Activated effector memory CD4-positive, alpha-beta T cell treated with Interleukin-2 at 50 U/mL for 16 hours (primary cell): ENCODE measurements at regions not wholly inside any gene's neighbourhood (a gene's known extent, or its start where the extent isn't known, plus 50 kb on each side); places are given as distances from the start of the nearest gene placed in this dataset.
"Not testable (repeated sequence)": the region's sequence is repeated elsewhere in the genome, so short reads cannot be mapped to it uniquely, and the experiment has no call there.

Experiments
- DNase-seq: peaks from one replicate; pipeline ENCODE4 v3.0.0-alpha.2; 2020

- DNase-seq: peak; percentile 3
These were observed 115.2 kb upstream of the PELI2 start for GRCh38 chr14:56002876-56003625.

- DNase-seq: no peak
These were observed 113.9 kb upstream of the PELI2 start for GRCh38 chr14:56004323-56004722.

GRCh38 chr14:56004786-56005185, 113.4 kb upstream of the PELI2 start:
- DNase-seq: no peak

GRCh38 chr14:56005191-56006053, 112.8 kb upstream of the PELI2 start:
- no peak for DNase-seq

- DNase-seq: not testable (repeated sequence)
These were observed 110.7 kb upstream of the PELI2 start for GRCh38 chr14:56007491-56007890.

DNA sequence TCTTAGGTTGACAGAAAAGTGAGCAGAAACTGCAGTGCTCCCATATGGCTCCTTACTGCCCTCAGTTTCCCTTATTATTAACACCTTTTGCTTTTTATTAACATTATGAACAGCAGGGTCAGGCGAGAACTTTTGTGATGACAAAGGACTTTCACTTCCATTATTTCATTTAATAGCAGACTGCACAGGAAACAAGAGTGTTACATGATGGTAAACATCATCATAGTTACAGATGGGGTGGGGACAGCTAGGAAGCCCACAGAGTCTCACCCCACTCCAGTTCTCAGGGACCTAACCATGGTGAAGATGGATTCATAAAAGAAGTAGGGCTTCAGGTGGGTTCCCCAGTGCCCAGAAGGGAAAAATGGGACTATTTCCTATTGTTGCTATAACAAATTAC, 110.1 kb upstream of the PELI2 start:
- no peak for DNase-seq

DNA sequence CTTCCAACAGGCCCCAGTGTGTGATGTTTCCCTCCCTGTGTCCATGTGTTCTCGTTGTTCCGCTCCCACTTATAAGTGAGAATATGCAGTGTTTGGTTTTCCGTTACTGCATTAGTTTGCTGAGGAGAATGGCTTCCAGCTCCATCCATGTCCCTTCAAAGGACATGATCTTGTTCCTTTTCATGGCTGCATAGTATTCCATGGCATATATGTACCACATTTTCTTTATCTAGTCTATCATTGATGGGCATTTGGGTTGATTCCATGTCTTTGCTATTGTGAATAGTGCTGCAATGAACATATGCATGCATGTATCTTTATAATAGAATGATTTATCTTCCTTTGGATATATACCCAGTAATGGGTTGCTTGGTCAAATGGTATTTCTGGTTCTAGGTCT, 109.5 kb upstream of the PELI2 start:
- DNase-seq: not testable (repeated sequence)

DNA sequence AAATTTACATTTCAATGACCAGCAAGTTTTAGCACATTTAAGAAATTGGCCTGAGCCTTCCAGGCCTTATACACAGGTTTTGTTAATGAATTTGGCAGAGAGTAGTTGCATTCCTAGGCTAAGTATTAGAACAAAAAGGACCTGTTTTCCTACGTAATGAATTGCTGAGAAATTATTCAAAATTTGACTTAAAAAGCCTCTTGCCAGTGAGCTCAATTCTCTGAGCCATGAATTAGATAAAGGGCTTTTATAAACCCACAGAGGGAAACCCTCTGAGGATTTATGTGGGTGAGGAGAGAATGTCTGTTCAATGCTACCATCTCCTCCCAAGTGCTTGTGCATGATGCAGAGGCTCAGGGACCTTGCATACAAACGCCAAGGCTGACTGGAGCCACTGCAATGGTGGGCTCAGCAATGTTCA, 94.5 kb upstream of the PELI2 start:
- no peak for DNase-seq

DNA sequence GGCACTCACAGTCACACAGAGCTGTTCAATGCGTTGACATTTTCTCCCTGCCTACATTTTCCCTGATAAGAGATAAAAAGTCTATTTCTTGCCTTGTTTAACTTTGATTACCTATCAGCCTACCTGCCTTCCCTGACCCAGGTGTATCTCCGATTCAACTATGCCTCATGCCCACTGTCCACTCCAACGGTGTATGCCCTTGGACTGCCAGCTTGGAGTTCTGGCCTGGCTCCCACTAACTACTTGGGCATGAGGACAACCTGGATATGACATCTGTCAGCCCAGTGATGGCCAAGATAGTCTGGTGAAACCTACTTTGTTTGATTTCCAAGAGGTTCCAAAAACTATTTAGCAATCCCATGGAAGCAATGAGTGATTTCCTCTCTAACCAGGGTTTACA, 93.0 kb upstream of the PELI2 start:
- DNase-seq: no peak

GRCh38 chr14:56026506-56026905, 91.7 kb upstream of the PELI2 start:
- no peak for DNase-seq

DNA sequence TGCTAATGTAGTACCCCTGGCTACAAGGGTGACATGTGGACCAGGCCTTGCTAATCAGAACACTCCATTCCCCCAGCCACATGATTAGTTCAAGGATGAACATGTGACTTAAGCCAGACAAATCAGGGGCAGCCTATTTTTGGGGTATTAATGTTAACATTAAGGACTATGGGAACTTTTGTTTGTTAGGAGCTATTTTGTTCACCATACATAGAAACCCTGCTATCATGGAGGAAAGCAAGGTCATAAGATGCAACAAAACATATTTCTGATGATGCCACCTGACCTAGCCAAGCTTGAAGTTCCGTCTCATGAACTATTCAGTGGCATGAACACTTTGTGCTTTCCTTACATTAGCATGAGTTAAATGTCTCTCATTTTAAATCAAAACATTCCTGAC, 90.8 kb upstream of the PELI2 start:
- DNase-seq: no peak

GRCh38 chr14:56027916-56028712, 90.1 kb upstream of the PELI2 start:
- no peak for DNase-seq

DNA sequence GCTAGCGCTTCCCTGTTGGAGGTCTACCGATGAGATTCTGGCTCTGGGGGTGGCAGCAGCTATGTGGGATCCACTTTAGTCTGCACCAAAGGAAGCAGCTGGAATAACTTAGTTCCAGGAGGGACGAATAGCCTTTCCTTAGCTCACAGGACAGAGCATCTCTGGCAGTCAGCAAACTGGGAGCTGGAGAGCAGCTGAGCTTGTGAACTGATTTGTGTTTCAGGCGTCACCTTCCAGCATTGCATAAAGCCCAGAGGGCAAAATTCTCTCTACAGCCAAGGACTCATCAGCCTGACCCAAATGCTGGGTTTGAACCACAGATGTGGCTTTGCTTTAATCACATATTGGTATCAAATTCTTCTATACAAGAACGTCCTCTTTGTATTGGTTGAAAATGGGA, 81.9 kb upstream of the PELI2 start:
- no peak for DNase-seq

DNA sequence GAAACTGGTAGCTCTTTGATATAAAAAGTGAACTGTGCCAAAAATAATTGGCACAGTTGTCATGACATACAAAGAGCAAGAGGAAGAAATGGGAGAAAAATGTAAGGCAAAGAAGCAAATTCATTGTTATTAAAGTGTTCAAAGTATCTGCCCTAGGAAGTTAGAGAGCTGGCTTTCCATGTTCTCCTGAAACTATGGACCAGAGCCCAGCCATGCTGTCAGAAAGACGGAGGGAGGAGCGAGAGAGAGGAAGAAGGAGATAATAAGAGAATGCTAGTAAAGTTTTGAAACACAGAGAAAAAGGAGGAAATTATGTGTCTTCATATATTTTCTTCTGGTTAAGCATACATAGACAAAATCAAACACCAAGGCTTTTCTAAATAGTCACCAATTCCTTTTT, 78.1 kb upstream of the PELI2 start:
- DNase-seq: no peak

GRCh38 chr14:56044196-56044595, 74.0 kb upstream of the PELI2 start:
- DNase-seq: no peak

DNA sequence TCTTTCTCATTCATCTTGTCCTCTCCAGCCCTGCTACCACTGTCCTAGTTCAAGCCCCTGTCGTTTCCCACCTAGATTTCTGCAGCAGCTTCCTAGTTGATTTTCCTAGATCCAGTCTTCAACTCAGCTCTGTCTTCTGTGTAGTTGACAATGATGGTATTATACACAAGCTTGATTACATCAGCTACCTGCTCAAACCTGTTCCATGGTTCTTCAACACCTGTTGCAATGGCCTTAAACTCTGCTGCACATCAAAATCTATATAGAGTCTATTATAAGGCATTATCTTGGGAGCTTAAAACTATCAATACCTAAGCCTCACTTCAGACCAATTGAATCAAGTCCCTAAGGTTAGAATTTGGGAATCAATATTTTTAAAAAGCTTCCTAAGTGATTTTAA, 71.7 kb upstream of the PELI2 start:
- DNase-seq: no peak

DNA sequence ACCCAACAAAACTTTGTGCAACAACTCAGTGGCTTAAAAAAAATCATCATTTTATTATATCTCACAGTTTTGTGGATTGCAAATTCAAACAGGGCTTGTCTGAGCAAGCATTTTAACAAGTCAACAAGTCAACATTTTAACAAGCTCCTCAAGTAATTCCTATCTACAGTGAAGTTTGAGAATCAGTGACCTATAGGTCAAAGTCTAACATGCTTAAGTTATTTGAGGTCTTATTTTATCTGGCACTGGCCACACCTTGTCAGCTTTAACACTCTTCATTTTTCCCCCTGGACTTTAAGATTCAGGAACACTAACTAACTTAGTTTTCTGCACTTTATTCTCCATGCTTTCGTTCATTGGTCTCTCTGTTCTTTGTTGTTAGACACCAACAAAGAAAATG, 71.2 kb upstream of the PELI2 start:
- no peak for DNase-seq

- no peak for DNase-seq
These were observed 68.7 kb upstream of the PELI2 start for GRCh38 chr14:56049536-56049935.

GRCh38 chr14:56055511-56055910, 62.7 kb upstream of the PELI2 start:
- no peak for DNase-seq

DNA sequence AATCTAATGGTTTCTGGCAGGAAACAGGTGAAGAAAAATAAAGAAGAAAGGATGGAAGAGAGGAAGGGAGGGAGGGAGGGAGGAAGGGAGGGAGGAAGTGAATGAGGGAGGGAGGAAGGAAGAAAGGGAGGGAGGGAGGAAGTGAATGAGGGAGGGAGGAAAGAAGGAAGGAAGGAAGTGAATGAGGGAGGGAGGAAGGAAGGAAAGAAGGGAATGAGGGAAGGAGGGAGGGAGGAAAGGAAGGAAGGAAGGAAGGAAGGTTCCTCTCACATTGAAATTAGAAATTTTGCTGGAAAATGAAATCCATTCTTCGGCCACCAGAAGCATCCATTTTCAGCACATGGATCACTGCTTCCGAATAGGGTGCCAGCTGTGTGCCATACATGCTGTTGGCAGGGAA, 62.2 kb upstream of the PELI2 start:
- DNase-seq: no peak

DNA sequence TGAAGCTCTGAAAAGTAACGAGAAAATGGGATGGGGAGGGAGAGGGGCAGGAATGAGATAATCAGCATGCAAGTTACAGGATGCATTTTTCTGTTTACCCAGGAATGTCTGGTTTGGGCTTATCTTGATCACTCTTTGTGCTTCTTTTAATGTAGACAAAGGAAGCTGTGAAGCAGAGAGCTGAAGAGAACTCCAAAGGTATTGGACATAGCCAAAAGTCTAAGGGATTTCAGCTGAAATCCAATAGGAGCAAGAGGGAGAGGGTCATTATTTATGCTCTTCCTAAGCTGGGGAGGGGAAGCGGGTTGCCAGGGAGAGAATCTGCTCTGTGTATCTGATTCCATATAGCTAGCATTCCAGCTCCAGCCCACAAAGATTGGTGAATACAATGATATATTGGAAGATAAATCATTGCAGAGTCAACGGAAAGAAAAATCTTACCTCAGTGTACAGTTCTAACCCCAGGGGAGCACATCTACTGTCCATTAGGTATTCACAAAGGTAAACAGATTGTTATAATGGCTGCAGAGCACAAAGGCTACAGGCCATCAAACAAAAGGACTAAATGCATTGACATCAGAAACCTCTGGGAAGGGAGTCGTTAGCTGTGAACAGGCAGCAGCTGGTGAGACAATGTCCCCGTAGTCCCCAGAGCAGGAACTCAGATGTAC, 61.0 kb upstream of the PELI2 start:
- DNase-seq: no peak

GRCh38 chr14:56057767-56058166, 60.4 kb upstream of the PELI2 start:
- DNase-seq: no peak

- DNase-seq: no peak
These were observed 59.2 kb upstream of the PELI2 start for GRCh38 chr14:56059054-56059453.
